GM18951 (cell line): ENCODE measurements at regions not wholly inside any gene's neighbourhood (a gene's known extent, or its start where the extent isn't known, plus 50 kb on each side); places are given as distances from the start of the nearest gene placed in this dataset.
"Not testable (repeated sequence)": the region's sequence is repeated elsewhere in the genome, so short reads cannot be mapped to it uniquely, and the experiment has no call there.

Experiments
- POLR2A ChIP-seq: IDR thresholded peaks from 4 replicates; pipeline ENCODE4 v1.6.1; 2011; ENCODE audit warnings: mild to moderate bottlenecking; ENCODE audit not compliant: insufficient read length, insufficient read depth; ENCODE audit errors: extremely low read depth
- in situ Hi-C: fragments of 300-500 bp; cut with MboI; formaldehyde crosslinking; loops from one replicate; pipeline ENCODE4 v1.12.0; 2022; ENCODE audit warnings: low sequenced_read_pairs, mixed read lengths, inconsistent platforms; ENCODE audit not compliant: unreplicated experiment

- in situ Hi-C loops: no loop called here
- no peak for TF ChIP-seq POLR2A
These were observed 91.3 kb upstream of the ZNF746 start for GRCh38 chr7:149588930-149589329.

- in situ Hi-C loops: no loop called here
- no peak for TF ChIP-seq POLR2A
These were observed 89.3 kb upstream of the ZNF746 start for GRCh38 chr7:149586646-149587645.

GRCh38 chr7:149584530-149584929, 86.9 kb upstream of the ZNF746 start:
- no peak for TF ChIP-seq POLR2A
- in situ Hi-C loops: no loop called here

- in situ Hi-C loops: no loop called here
- TF ChIP-seq POLR2A: no peak
These were observed 86.4 kb upstream of the ZNF746 start for GRCh38 chr7:149584009-149584408.

- no peak for TF ChIP-seq POLR2A
- in situ Hi-C loops: no loop called here
These were observed 82.7 kb upstream of the ZNF746 start for GRCh38 chr7:149580328-149580727.

- in situ Hi-C loops: not testable (repeated sequence)
These were observed 81.8 kb upstream of the ZNF746 start for GRCh38 chr7:149579365-149579764.

GRCh38 chr7:149574428-149574827, 76.8 kb upstream of the ZNF746 start:
- in situ Hi-C loops: not testable (repeated sequence)

- in situ Hi-C loops: no loop called here
- TF ChIP-seq POLR2A: no peak
These were observed 75.9 kb upstream of the ZNF746 start for GRCh38 chr7:149573519-149573918.

- in situ Hi-C loops: not testable (repeated sequence)
These were observed 75.3 kb upstream of the ZNF746 start for GRCh38 chr7:149572920-149573319.

GRCh38 chr7:149570784-149571183, 73.2 kb upstream of the ZNF746 start:
- TF ChIP-seq POLR2A: no peak
- in situ Hi-C loops: no loop called here

GRCh38 chr7:149569726-149570422, 72.3 kb upstream of the ZNF746 start:
- TF ChIP-seq POLR2A: no peak
- in situ Hi-C loops: no loop called here

GRCh38 chr7:149569025-149569725, 71.6 kb upstream of the ZNF746 start:
- no peak for TF ChIP-seq POLR2A
- in situ Hi-C loops: no loop called here

- in situ Hi-C loops: no loop called here
- TF ChIP-seq POLR2A: no peak
These were observed 70.6 kb upstream of the ZNF746 start for GRCh38 chr7:149568218-149568617.
